HEK293T (cell line): ENCODE measurements at regions not wholly inside any gene's neighbourhood (a gene's known extent, or its start where the extent isn't known, plus 50 kb on each side); places are given as distances from the start of the nearest gene placed in this dataset.

ENCODE experiments used
- ELF4 ChIP-seq: fragments of 450-650 bp; IDR thresholded peaks from 2 replicates; pipeline ENCODE4 v1.6.1; 2017; ENCODE audit warnings: antibody characterized with exemption
- FOXA1 ChIP-seq: fragments of 450-650 bp; IDR thresholded peaks from 2 replicates; pipeline ENCODE4 v1.6.1; 2016; ENCODE audit warnings: mild to moderate bottlenecking
- FOXK2 ChIP-seq: fragments of 450-650 bp; IDR thresholded peaks from 2 replicates; pipeline ENCODE4 v1.6.1; 2016; ENCODE audit warnings: mild to moderate bottlenecking
- FOXM1 ChIP-seq: fragments of 450-650 bp; IDR thresholded peaks from 2 replicates; pipeline ENCODE4 v1.6.1; 2017; ENCODE audit warnings: mild to moderate bottlenecking, borderline replicate concordance
- TARDBP ChIP-seq: fragments of 450-650 bp; IDR thresholded peaks from 2 replicates; pipeline ENCODE4 v1.6.1; 2016

DNA sequence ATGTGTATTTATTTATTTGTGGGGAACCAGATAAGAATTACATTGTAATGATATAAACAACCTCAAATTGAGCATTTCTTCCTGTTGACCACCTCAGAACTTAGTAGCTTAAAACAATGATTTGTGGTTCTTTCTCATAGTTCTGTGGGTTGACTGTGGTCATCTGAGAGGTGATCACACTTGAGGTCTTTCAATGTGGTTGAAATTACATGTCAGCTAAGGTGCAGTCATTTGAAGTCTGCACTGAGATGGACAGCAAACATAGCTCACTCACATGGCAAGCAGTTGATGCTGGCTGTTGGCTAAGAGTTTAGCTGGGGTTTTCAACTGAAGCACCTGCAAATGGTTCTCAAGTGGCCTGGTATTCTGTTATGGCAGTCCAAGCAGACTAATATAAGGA is 436.7 kb upstream of the MAP3K7 start:
- TF ChIP-seq FOXK2, result no peak
- TF ChIP-seq FOXM1, result no peak
- TF ChIP-seq FOXA1, result no peak
- no peak for TF ChIP-seq TARDBP
- no peak for TF ChIP-seq ELF4
